H1 (cell line): ENCODE measurements at regions not wholly inside any gene's neighbourhood (a gene's known extent, or its start where the extent isn't known, plus 50 kb on each side); places are given as distances from the start of the nearest gene placed in this dataset.

Experiments
- CREB1 ChIP-seq: IDR thresholded peaks from 2 replicates; pipeline ENCODE4 v1.6.1; 2012; ENCODE audit warnings: inconsistent platforms
- CTCF ChIP-seq, 3 experiments: IDR thresholded peaks; 1 replicate in 2 of 3; 2 replicates in 1 of 3; pipeline versions ENCODE4 v1.5.1 to v1.6.1; 2011; ENCODE audit warnings: low read length in 3 of 3, mild to moderate bottlenecking in 3 of 3, inconsistent platforms in 2 of 3, low read depth in 1 of 3, moderate library complexity in 1 of 3; ENCODE audit not compliant: insufficient read depth in 1 of 3; ENCODE audit errors: control extremely low read depth in 1 of 3
- EZH2 ChIP-seq: fragments of 200-600 bp; sonication (generic); IDR thresholded peaks from 2 replicates; pipeline ENCODE4 v1.7.1; 2012; ENCODE audit warnings: low read depth, mild to moderate bottlenecking, moderate library complexity, low read length, inconsistent platforms; ENCODE audit not compliant: severe bottlenecking
- JUN ChIP-seq: IDR thresholded peaks from 2 replicates; pipeline ENCODE4 v1.6.1; 2011; ENCODE audit warnings: low read depth, mild to moderate bottlenecking, improper control_type of control experiment, low read length
- PHF8 ChIP-seq: fragments of 200-600 bp; sonication (generic); conservative IDR thresholded peaks from 2 replicates; pipeline ENCODE4 v1.7.1; 2012; ENCODE audit warnings: low read depth, mild to moderate bottlenecking, inconsistent platforms, low read length, moderate library complexity
- POLR2AphosphoS5 ChIP-seq: IDR thresholded peaks from 2 replicates; pipeline ENCODE4 v1.6.1; 2011; ENCODE audit warnings: low read depth, low read length
- RAD21 ChIP-seq, 2 experiments: IDR thresholded peaks in 1 of 2; conservative IDR thresholded peaks in 1 of 2; 2 replicates each; pipeline ENCODE4 v1.6.1; 2011; ENCODE audit warnings: low read depth in 2 of 2, low read length in 2 of 2, improper control_type of control experiment in 1 of 2, inconsistent platforms in 1 of 2, mild to moderate bottlenecking in 1 of 2, moderate library complexity in 1 of 2
- RBBP5 ChIP-seq: IDR thresholded peaks from 2 replicates; pipeline ENCODE4 v1.7.1; 2012; ENCODE audit warnings: low read depth, mild to moderate bottlenecking, inconsistent platforms, low read length, moderate library complexity, borderline replicate concordance
- SP1 ChIP-seq: IDR thresholded peaks from 2 replicates; pipeline ENCODE4 v1.6.1; 2011; ENCODE audit warnings: low read depth, low read length
- TAF1 ChIP-seq: IDR thresholded peaks from 2 replicates; pipeline ENCODE4 v1.6.1; 2011; ENCODE audit warnings: mild to moderate bottlenecking, low read depth, low read length
- YY1 ChIP-seq: IDR thresholded peaks from 2 replicates; pipeline ENCODE4 v1.6.1; 2011; ENCODE audit warnings: low read depth, mild to moderate bottlenecking, low read length

GRCh38 chr18:45493830-45494229 is 121.4 kb upstream of the SLC14A2 start:
- TF ChIP-seq RBBP5 = no peak
- TF ChIP-seq EZH2 = no peak
- no peak for TF ChIP-seq CTCF (IDR thresholded peaks at IDR 0.05; ENCODE audit: control extremely low read depth in 1 of 3, insufficient read depth in 1 of 3, low read depth in 1 of 3, low read length in 3 of 3)
- no peak for TF ChIP-seq YY1
- no peak for TF ChIP-seq RAD21 (IDR thresholded peaks at IDR 0.05 in 1 of 2, conservative IDR thresholded peaks at IDR 0.05 in 1 of 2; ENCODE audit: low read depth in 2 of 2, low read length in 2 of 2)
- no peak for TF ChIP-seq CREB1
- TF ChIP-seq POLR2AphosphoS5 = no peak
- no peak for TF ChIP-seq SP1
- no peak for TF ChIP-seq TAF1
- TF ChIP-seq JUN = no peak
- no peak for TF ChIP-seq PHF8
